Karpas-422 (cell line): ENCODE measurements at regions not wholly inside any gene's neighbourhood (a gene's known extent, or its start where the extent isn't known, plus 50 kb on each side); places are given as distances from the start of the nearest gene placed in this dataset.
"Not testable (repeated sequence)": the region's sequence is repeated elsewhere in the genome, so short reads cannot be mapped to it uniquely, and the experiment has no call there.

ENCODE experiments used
- DNase-seq: peaks from one replicate; pipeline ENCODE4 v3.0.0-alpha.2; 2015
- H2AFZ ChIP-seq: fragments of 200-600 bp; sonication (generic); 2 replicates; pipeline ENCODE4 v1.6.1; 2014; ENCODE audit warnings: antibody characterized with exemption, low read length, mixed read lengths
- H3K27ac ChIP-seq: fragments of 200-600 bp; sonication (generic); 2 replicates; pipeline ENCODE4 v1.5.1; 2014; ENCODE audit warnings: mild to moderate bottlenecking, low read length, moderate library complexity
- H3K27me3 ChIP-seq: fragments of 200-600 bp; sonication (generic); 2 replicates; pipeline ENCODE4 v1.6.1; 2014; ENCODE audit warnings: low read length, mixed read lengths
- H3K36me3 ChIP-seq: fragments of 200-600 bp; sonication (generic); 2 replicates; pipeline ENCODE4 v1.6.1; 2014; ENCODE audit warnings: low read length, mixed read lengths; ENCODE audit not compliant: insufficient read depth
- H3K4me1 ChIP-seq: fragments of 200-600 bp; sonication (generic); 2 replicates; pipeline ENCODE4 v1.6.1; 2014; ENCODE audit warnings: mild to moderate bottlenecking, low read length, mixed read lengths
- H3K4me2 ChIP-seq: fragments of 200-600 bp; sonication (generic); 2 replicates; pipeline ENCODE4 v1.6.1; 2014; ENCODE audit warnings: low read length, low read depth, mild to moderate bottlenecking; ENCODE audit not compliant: poor library complexity, severe bottlenecking
- H3K4me3 ChIP-seq: fragments of 200-600 bp; sonication (generic); 2 replicates; pipeline ENCODE4 v1.5.1; 2014; ENCODE audit warnings: mild to moderate bottlenecking, antibody characterized with exemption, low read length, mixed read lengths
- H3K79me2 ChIP-seq: fragments of 200-600 bp; sonication (generic); 2 replicates; pipeline ENCODE4 v1.6.1; 2014; ENCODE audit warnings: mild to moderate bottlenecking, low read length, mixed read lengths
- H3K9ac ChIP-seq: fragments of 200-600 bp; sonication (generic); 2 replicates; pipeline ENCODE4 v1.6.0; 2014; ENCODE audit warnings: low read length
- H3K9me2 ChIP-seq: fragments of 200-600 bp; sonication (generic), shearing (Covaris generic); replicated peaks from 2 replicates; pipeline ENCODE4 v1.6.0; 2014; ENCODE audit warnings: mild to moderate bottlenecking, low read length, moderate library complexity; ENCODE audit not compliant: insufficient read depth
- H3K9me3 ChIP-seq: fragments of 300-700, 200-600 bp; sonication (generic); 2 replicates; pipeline ENCODE4 v1.6.1; 2014; ENCODE audit warnings: low read length, mixed read lengths
- H4K20me1 ChIP-seq: fragments of 200-600 bp; sonication (generic); 2 replicates; pipeline ENCODE4 v1.6.1; 2014; ENCODE audit warnings: mild to moderate bottlenecking, antibody characterized with exemption, low read length, low read depth; ENCODE audit not compliant: insufficient read depth

- not testable (repeated sequence) for H2AFZ ChIP-seq, H3K9me3 ChIP-seq, DNase-seq, H3K36me3 ChIP-seq, H3K4me2 ChIP-seq, H3K79me2 ChIP-seq, H3K27me3 ChIP-seq, H3K27ac ChIP-seq, H3K9me2 ChIP-seq, H3K4me1 ChIP-seq, H3K4me3 ChIP-seq, H3K9ac ChIP-seq, H4K20me1 ChIP-seq
Observed at GRCh38 chrX:1122851-1123250, 89.6 kb downstream of the CRLF2 start.

DNA sequence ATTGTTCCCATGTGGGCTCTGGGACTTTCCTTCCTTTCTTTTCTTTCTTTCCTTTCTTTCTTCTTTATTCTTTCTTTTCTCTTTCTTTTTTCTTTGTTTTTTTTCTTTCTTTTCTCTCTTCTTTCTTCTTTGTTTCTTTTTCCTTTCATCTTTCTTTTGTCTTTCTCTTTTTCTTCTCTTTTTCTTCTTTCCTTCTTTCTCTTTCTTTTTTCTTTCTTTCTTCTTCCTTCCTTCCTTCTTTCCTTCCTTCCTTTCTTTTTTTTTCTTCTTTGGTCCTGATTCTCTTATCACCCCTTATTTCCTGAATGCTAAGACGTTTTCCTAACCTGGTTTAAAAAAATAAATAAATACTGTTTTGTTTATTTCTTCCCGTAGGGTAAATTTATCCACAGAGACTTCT is 93.2 kb downstream of the CRLF2 start:
- no peak for DNase-seq
- no peaks in the 10 kb centered on the region for H3K4me1 ChIP-seq
- no peaks in the 10 kb centered on the region for H3K79me2 ChIP-seq
- no peak overlapping the region for H3K4me2 ChIP-seq
- H3K27me3 ChIP-seq: no peaks in the 10 kb centered on the region
- H3K27ac ChIP-seq: no peak overlapping the region
- H3K9me2 ChIP-seq: no peaks in the 10 kb centered on the region
- no peaks in the 10 kb centered on the region for H4K20me1 ChIP-seq
- H3K4me3 ChIP-seq: no peak overlapping the region
- no peaks in the 10 kb centered on the region for H3K36me3 ChIP-seq
- H3K9me3 ChIP-seq: no peaks in the 10 kb centered on the region
- no peak overlapping the region for H3K9ac ChIP-seq
- H2AFZ ChIP-seq: no peak overlapping the region

GRCh38 chrX:1118572-1119199 is 93.8 kb downstream of the CRLF2 start:
- Histone ChIP-seq H3K4me2 (no peak overlapping the region), H3K4me1 (no peaks in the 10 kb centered on the region), H3K9me2 (no peaks in the 10 kb centered on the region), H2AFZ (no peak overlapping the region), H3K9ac (no peak overlapping the region), H3K79me2 (no peaks in the 10 kb centered on the region), H3K27ac (no peak overlapping the region), H4K20me1 (no peaks in the 10 kb centered on the region), H3K4me3 (no peak overlapping the region), H3K27me3 (no peaks in the 10 kb centered on the region), H3K9me3 (no peaks in the 10 kb centered on the region), H3K36me3 (no peaks in the 10 kb centered on the region)
- DNase-seq: no peak

GRCh38 chrX:1115411-1115810 is 97.0 kb downstream of the CRLF2 start:
- H3K4me2 ChIP-seq, H3K36me3 ChIP-seq, H3K9me3 ChIP-seq, H3K4me3 ChIP-seq, H3K27me3 ChIP-seq, H3K27ac ChIP-seq, DNase-seq, H3K9me2 ChIP-seq, H3K79me2 ChIP-seq, H2AFZ ChIP-seq, H3K4me1 ChIP-seq, H3K9ac ChIP-seq, H4K20me1 ChIP-seq: not testable (repeated sequence)

- Histone ChIP-seq H2AFZ (no peak overlapping the region), H3K9ac (no peak overlapping the region), H3K4me2 (no peak overlapping the region), H4K20me1 (no peaks in the 10 kb centered on the region), H3K4me1 (no peaks in the 10 kb centered on the region), H3K4me3 (no peak overlapping the region), H3K27me3 (no peaks in the 10 kb centered on the region), H3K79me2 (no peaks in the 10 kb centered on the region), H3K9me3 (no peaks in the 10 kb centered on the region; the same call in 1 of the 2 replicates), H3K27ac (no peak overlapping the region), H3K9me2 (no peaks in the 10 kb centered on the region), H3K36me3 (no peaks in the 10 kb centered on the region)
- no peak for DNase-seq
Observed at GRCh38 chrX:1112321-1112720, 100.1 kb downstream of the CRLF2 start.

- DNase-seq: no peak
- Histone ChIP-seq H3K9me2 (no peaks in the 10 kb centered on the region), H3K27ac (no peak overlapping the region), H4K20me1 (no peaks in the 10 kb centered on the region), H3K4me3 (no peak overlapping the region), H3K79me2 (no peaks in the 10 kb centered on the region), H3K4me1 (no peaks in the 10 kb centered on the region), H3K9ac (no peak overlapping the region), H3K36me3 (no peaks in the 10 kb centered on the region), H3K27me3 (no peaks in the 10 kb centered on the region), H3K9me3 (no peaks in the 10 kb centered on the region; the same call in 1 of the 2 replicates), H3K4me2 (no peak overlapping the region), H2AFZ (no peak overlapping the region)
Observed at GRCh38 chrX:1111601-1112300, 100.7 kb downstream of the CRLF2 start.

DNA sequence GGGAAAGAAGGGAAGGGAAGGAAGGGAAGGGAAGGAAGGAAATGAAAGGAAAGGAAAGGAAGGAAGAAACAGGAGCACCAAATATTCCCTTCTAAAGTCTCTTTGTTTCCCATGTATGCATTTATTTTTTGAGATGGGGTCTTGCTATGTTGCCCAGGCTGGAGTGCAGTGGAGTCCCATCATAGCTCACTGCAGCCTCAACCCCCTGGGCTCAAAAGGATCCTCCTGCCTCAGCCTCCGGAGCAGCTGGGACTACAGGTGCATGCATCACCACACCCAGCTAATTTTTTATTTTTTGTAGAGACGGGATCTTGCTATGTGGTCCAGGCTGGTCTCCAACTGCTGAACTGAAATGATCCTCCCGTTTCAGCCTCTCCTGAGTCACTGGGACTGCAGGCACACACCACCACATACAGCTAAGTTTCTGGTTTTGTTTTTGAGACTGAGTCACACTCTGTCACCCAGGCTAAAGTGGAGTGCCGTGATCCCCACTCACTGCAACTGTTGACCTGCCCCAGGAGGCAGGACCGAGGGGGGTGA is 102.8 kb downstream of the CRLF2 start:
- Histone ChIP-seq H3K27ac (no peak overlapping the region), H3K9me2 (no peaks in the 10 kb centered on the region), H3K27me3 (no peaks in the 10 kb centered on the region)

DNA sequence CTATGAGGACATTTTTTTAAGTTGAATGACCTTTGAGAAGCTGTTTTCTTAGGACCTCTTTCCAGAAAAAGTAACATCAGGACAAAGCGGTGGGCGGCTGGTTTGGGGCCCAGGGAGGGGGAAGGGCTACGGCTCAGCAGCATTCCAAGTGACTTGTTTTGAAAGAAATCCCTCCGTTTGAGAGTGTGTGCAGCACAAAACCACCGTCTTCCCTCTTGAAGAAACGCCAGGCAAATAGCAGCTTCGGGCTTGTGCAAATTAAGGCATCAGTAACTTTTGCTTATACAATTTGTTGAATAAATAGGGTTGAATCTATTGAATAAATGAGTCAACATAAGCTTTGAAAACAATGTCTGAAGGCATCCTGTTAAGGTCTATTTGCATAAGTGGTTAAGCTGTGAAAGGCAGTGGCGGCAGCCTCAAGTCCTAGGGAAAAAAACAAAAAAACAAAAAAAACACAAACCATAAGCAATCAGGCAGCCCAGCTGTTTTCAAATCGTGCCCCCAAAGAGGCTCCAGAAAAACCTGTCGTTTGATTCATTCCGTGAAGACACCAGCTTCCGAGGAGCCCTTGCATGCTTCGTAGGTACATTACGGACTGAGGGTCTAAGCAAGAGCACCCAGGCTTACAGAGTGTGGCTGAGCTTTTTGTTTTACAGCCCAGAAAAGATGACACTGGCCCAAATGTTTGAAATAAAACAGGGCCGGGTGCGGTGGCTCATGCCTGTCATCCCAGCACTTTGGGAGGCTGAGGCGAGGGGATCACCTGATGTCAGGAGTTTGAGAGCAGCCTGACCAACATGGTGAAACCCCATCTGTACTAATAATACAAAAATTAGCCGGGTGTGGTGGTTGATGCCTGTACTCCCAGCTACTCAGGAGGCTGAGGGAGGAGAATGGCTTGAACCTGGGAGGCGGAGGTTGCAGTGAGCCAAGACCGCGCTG is 103.7 kb downstream of the CRLF2 start:
- Histone ChIP-seq H3K27me3 (no peaks in the 10 kb centered on the region), H3K4me3 (no peak overlapping the region), H3K9me3 (no peaks in the 10 kb centered on the region; the same call in 1 of the 2 replicates), H3K9ac (no peak overlapping the region), H3K36me3 (no peaks in the 10 kb centered on the region), H3K4me2 (no peak overlapping the region), H3K4me1 (no peaks in the 10 kb centered on the region), H3K27ac (no peak overlapping the region), H4K20me1 (no peaks in the 10 kb centered on the region), H3K9me2 (no peaks in the 10 kb centered on the region), H2AFZ (no peak overlapping the region), H3K79me2 (no peaks in the 10 kb centered on the region)
- no peak for DNase-seq

More for the DNA sequence above, 102.8 kb downstream of the CRLF2 start:
- DNase-seq: no peak
- H2AFZ ChIP-seq: no peak overlapping the region
- no peaks in the 10 kb centered on the region; the same call in 1 of the 2 replicates for H3K9me3 ChIP-seq
- no peaks in the 10 kb centered on the region for H3K36me3 ChIP-seq
- no peak overlapping the region for H3K4me3 ChIP-seq
- H3K4me1 ChIP-seq: no peaks in the 10 kb centered on the region
- no peaks in the 10 kb centered on the region for H3K79me2 ChIP-seq
- no peaks in the 10 kb centered on the region for H4K20me1 ChIP-seq
- H3K9ac ChIP-seq: no peak overlapping the region
- no peak overlapping the region for H3K4me2 ChIP-seq
